GM18907 (cell line): ENCODE measurements at regions not wholly inside any gene's neighbourhood (a gene's known extent, or its start where the extent isn't known, plus 50 kb on each side); places are given as distances from the start of the nearest gene placed in this dataset.
"Not testable (repeated sequence)": the region's sequence is repeated elsewhere in the genome, so short reads cannot be mapped to it uniquely, and the experiment has no call there.

ENCODE experiments used
- ATAC-seq: cut with Tn5 transposase; IDR thresholded peaks from one replicate; pipeline ENCODE4 v1.9.1; 2021; ENCODE audit warnings: mild to moderate bottlenecking, moderate library complexity; ENCODE audit not compliant: unreplicated experiment

- no peak for ATAC-seq
These were observed 125.0 kb downstream of the URI1 start for GRCh38 chr19:30066781-30067759.

- not testable (repeated sequence) for ATAC-seq
These were observed 126.0 kb downstream of the URI1 start for GRCh38 chr19:30067956-30068506.

GRCh38 chr19:30068528-30069395 lies 126.7 kb downstream of the URI1 start:
- ATAC-seq = no peak

DNA sequence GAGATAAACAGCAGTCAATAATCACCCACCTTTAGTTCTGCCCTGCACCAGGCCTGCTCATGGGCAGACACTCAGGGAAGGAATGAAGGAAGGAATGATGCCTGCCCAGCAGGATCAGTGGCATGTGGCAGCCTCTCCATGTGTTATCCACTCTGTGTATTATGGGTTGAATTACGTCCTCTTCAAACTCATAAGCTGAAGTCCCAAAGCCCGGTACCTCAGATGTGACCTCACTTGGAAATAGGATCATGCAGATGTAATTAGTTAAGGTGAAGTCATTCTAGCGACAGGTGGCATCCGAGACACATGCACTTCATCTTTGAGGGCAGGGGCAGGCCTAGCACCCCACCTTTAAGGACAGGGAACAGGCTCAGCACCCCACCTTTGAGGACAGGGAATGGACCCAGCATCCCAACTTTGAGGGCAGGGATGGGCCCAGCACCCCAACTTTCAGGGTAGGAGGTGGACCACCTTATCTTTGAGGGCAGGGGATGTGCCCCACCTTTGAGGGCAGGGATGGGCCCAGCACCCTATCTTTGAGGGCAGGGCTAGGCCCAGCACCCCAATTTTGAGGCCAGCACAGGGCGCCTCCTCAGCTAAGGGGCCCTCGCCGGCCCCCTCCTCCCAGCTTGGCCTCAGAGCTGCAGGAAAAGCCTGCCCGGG lies 127.6 kb downstream of the URI1 start:
- ATAC-seq = no peak

- no peak for ATAC-seq
These were observed 128.3 kb downstream of the URI1 start for GRCh38 chr19:30070198-30070967.

- no peak for ATAC-seq
These were observed 129.1 kb downstream of the URI1 start for GRCh38 chr19:30070968-30071632.

DNA sequence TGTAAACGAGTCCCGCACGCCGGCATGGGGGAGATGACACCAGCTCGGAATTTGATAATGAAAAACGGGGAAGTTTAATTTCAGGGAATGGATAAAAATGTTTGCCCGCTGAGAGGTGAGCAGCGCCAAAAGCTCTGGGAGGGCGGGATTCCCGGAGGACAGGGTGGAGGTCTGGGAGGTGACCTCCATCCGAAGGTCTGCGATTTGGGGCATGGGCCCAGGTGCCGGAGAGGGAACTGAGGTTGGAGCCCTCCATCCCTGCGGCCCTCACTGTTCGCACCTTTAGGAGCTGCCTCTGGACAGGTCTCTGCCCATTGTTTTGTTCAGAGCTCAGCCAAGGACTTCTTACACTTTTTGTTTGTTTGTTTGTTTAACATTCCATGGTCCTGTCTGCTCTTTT lies 129.8 kb downstream of the URI1 start:
- no peak for ATAC-seq

DNA sequence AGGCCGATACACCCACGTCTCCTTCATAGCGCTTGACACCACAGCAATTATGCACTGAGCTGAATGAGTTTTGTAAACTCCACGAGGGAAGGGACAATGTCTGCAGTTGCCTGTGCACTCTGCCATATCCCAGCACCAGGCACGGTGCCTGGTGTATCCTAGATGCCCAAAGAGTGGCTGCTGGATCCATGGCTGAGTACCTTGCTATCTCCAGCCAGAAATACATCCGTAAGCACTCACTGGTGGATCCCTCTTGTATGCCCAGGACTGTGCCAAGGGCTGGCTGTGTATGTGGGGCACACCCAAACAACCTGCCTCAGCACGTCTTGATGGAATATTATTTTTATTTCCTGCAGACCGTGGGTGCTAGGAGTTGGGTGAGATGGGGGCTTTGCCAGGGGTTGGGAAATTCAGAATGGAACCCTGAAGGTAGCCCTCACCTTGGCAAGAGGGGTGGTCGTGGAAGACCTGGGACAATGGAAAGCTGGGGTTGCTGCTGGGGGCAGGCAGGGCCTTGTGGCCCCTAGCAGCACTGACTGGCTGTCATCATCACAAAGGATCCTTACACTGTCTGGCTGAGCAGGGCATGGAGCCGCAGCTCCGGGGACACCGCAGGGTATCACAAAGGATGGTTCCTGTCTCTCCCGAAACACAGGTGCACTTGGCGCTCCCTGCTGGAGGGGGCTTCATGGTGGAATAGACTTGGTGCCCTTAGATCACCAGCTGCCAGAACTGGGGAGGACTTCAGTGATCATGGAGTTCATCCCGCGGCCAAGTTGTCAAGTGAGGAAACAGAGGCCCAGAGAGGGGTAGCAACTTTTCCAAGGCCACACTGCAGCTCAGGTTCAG lies 131.3 kb downstream of the URI1 start:
- ATAC-seq = no peak

DNA sequence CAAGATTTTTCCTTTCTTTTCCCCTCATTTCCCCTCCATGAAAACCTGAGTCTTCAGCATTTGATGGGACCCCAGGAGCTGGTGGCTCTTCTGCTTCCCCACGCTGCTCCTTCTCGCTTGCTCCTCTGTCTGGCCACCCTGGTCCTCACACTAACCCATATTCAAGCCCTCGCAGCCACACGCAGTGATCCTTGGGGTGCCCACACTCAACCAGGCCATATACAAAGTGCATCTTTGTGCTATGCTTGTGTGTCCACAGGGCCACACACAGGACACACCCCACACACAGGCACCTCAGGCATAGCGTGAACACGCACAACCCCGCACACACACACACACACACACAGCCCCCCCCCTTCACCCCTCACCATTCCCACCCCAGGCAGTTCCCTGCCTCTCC lies 132.1 kb downstream of the URI1 start:
- no peak for ATAC-seq

- ATAC-seq = no peak
These were observed 133.0 kb downstream of the URI1 start for GRCh38 chr19:30074741-30075715.

DNA sequence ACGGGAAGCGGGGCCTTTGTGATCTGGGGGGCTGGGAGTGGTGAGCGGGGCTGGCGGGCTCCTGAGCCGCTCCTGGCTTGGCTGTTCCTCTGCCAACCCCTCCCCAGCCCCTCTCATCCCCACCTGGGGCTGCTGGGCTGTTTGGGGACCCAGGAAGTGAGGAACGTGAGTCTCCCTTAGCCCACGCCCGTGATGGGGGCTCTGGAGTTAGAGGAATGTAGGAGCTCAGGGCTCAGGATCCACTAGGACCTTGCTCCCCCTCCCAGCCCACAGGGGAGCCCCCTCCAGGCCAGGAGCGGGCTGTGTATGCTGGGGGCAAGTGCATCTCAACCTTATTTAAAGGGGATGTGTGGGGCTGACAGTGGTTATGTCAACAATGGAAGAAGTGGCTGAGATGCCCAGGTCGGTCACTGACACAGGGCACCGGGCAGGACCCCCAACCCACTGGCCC lies 134.1 kb downstream of the URI1 start:
- no peak for ATAC-seq

DNA sequence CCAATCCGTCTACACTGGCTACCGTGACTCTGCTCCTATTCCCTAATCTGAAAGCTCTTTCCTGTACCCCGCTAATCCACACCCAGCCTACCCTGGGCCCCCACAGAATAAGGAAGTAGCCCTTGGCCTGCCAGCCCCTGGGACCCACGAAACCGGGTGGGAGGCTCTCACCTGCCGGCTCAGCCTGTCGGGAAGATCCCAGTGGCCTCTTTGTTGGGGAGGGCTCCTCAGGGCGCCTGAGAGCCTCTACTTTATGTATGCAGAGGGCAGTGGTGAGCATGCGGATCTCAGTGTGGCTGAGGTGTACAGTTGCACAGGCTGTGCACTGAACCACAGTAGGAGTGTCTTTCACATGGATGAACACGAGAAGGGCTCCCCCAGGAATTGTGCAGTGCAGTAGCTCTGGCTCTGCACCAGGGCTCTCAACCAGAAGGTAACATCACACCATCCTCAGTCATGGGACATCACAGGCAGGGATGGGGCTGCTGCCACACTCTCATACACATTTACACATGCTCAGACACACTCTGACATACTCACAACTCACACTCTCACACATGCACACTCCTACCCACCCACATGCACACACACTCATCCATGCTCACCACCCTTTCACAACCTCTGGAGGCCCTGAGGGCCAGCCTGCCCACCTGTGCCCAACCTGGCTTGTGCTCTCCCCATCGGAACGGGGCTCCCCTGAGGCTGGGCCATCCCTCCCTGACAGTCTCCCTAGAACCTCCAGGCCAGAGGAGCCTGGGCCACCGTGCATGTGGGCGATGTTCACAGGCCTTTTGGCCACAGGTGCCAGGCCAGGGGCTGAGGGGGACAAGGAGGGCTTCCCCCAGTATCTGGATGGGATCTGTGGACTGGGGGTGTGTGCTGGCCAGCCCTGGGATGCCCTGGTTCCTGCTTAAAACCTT lies 135.0 kb downstream of the URI1 start:
- no peak for ATAC-seq

DNA sequence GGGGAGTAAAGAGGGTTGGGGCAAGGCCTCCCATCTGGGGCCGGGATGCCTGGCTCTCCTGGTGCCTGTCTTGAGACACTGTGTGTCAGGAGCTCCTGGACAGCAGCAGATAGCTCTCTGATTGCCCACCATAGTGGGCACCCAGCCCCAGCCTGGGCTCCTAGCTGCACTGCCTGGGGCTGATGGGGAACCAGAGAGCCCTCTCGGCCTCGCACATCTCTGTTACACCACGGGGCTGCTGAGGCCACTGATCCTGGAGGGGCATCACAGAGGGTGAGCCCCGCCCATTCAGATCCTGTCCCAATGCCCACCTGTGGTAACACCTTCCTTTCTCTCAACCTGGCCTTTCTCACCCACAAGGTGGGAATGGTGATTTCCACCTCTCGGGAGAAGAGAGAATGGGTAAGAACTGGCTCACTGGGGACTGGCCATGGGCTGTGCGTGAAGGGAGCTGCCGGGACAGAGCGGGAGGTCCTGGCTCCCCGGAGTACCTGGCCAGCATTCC lies 135.9 kb downstream of the URI1 start:
- no peak for ATAC-seq

DNA sequence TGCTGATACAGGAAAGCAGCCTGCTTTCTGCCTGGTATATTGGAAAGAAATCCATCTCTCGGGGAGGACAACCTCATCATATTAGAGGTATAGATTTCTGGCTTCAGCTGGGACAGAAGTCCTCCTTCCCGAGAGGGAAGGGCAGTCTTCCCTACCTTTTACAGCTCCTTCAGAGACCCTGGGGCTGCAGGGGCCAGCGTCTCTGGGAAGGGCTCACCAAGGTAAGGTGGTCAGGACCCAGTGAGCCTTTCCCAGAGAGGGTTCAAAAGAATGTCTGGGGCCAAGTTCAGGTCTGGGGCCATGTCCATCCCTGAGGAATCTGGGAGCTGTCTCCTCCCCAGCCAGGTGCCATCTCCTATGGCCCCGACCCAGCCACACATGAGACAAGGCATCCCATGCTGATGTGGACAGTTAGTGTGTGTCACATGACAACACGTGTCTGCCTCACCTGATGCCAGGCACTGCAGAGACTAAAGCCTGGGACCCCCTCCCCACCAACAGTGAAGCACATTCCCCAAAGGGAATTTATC lies 136.4 kb downstream of the URI1 start:
- ATAC-seq = no peak

GRCh38 chr19:30079200-30079599 lies 137.2 kb downstream of the URI1 start:
- no peak for ATAC-seq

GRCh38 chr19:30082168-30082567 lies 140.1 kb downstream of the URI1 start:
- ATAC-seq = no peak
